ENCODE measurements at regions not wholly inside any gene's neighbourhood (a gene's known extent, or its start where the extent isn't known, plus 50 kb on each side); places are given as distances from the start of the nearest gene placed in this dataset.

GRCh38 chrX:121236040-121236439 lies 188.6 kb downstream of the GLUD2 start:
- no peak for TF ChIP-seq ZNF560 (tag by site-specific recombination; IDR thresholded peaks at IDR 0.05; ENCODE audit: borderline replicate concordance)
- no peak for TF ChIP-seq ZNF654 (tag by site-specific recombination; IDR thresholded peaks at IDR 0.05; ENCODE audit: low read depth)
- no peak for TF ChIP-seq CTCF (tag by site-specific recombination; IDR thresholded peaks at IDR 0.05)
- no peak for TF ChIP-seq ZSCAN30 (tag by site-specific recombination; IDR thresholded peaks at IDR 0.05)
- TF ChIP-seq ZSCAN18 (tag by site-specific recombination; IDR thresholded peaks at IDR 0.05), result no peak
- TF ChIP-seq PATZ1 (tag by site-specific recombination; IDR thresholded peaks at IDR 0.05), result no peak
- TF ChIP-seq, protein P1, sequence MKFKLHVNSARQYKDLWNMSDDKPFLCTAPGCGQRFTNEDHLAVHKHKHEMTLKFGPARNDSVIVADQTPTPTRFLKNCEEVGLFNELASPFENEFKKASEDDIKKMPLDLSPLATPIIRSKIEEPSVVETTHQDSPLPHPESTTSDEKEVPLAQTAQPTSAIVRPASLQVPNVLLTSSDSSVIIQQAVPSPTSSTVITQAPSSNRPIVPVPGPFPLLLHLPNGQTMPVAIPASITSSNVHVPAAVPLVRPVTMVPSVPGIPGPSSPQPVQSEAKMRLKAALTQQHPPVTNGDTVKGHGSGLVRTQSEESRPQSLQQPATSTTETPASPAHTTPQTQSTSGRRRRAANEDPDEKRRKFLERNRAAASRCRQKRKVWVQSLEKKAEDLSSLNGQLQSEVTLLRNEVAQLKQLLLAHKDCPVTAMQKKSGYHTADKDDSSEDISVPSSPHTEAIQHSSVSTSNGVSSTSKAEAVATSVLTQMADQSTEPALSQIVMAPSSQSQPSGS (tag by site-specific recombination; IDR thresholded peaks at IDR 0.05; ENCODE audit: low read depth), result no peak
- TF ChIP-seq, protein P2, sequence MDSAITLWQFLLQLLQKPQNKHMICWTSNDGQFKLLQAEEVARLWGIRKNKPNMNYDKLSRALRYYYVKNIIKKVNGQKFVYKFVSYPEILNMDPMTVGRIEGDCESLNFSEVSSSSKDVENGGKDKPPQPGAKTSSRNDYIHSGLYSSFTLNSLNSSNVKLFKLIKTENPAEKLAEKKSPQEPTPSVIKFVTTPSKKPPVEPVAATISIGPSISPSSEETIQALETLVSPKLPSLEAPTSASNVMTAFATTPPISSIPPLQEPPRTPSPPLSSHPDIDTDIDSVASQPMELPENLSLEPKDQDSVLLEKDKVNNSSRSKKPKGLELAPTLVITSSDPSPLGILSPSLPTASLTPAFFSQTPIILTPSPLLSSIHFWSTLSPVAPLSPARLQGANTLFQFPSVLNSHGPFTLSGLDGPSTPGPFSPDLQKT (IDR thresholded peaks at IDR 0.05; ENCODE audit: borderline replicate concordance, low read depth, low read length), result no peak
- TF ChIP-seq MYNN (tag by site-specific recombination; IDR thresholded peaks at IDR 0.05; ENCODE audit: borderline replicate concordance), result no peak
